Fibroblast of skin of scalp (primary cell): ENCODE measurements at regions not wholly inside any gene's neighbourhood (a gene's known extent, or its start where the extent isn't known, plus 50 kb on each side); places are given as distances from the start of the nearest gene placed in this dataset.

Experiments used
- DNase-seq: peaks from one replicate; pipeline ENCODE4 v3.0.0-alpha.2; 2013

DNA sequence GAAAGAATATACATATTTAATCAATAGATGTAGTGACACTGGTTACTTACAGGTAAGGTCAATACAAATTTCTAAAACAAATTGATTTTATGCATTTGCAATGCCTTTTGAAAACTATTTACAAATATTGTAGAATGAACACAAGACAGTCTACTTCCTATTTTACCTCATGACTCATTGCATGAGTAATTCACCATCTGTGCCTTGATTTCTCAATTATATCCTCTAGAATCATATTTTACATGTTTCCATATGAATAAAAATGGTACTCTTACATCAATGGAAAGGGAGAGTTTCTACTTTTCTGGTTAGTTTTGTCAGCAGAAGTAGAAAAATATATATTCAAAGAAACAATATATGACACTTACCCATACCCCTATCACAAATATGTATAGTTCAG, 203.8 kb upstream of the CDH7 start:
- no peak for DNase-seq

DNA sequence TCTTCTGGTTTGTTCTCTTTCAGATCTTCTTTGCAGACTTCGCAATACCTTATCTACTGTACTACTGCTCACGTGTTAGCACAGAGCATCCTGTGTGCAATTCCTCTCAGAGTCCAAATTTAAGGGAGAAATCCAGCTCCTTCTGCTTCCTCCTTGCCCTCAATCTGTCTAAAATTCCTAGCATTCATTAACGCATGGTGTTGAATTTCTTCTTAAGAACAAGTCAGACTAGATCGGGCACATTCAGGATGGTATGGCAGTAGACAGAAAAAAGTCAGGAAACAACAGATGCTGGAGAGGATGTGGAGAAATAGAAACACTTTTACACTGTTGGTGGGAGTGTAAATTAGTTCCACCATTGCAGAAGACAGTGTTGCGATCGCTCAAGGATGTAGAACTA, 206.1 kb upstream of the CDH7 start:
- no peak for DNase-seq

DNA sequence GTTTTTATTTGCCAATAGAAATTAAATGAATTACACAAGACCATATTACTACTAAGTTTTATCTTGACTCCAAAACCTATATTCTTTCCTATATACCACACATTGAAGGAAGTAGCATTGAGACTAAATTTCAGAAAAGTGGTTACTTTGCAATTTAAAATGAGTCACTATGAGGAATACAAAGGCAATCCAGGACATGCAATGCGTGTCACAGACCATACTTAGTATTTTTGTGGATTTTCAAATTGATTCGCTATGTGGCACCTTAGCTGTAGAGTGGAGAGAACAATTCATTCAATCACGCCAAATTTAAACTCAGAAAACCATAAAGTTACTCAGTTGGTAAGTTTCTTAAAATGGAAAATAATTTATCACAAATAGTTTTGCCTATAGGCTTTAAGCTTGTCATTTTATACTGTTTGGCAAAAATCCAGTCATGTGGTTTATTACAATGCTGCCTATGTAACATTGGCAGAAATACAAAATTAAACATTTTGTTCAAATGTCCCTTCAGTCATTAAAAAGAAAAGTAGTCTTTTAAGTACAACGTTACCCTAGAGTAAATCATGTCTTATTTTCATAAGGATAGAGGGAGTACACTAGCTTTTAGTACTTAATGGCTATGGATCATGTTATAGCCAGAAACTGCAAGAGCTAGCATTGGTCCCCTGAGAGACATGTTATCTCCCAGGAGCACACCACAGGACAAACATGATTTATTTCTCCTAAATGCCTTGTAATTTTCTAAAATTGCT, 222.8 kb upstream of the CDH7 start:
- peak; percentile 3 for DNase-seq

DNA sequence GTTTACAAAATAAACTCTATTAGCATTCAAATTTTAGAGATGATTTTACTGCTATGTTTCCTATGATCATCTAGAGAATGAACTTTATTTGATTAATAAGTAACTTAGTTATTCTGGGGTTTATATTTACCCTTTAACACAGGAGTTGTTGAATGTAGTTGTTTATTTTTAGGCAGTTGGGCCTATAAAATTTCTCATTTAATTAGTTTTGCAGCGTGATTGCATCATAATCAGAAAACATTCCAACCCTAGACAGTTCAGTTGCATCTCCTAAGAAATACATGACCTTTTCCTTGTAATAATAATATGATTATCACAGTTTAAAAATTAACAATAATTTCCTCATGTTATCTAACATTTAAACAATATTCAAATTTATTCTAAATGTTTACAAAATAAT, 224.7 kb upstream of the CDH7 start:
- no peak for DNase-seq

DNA sequence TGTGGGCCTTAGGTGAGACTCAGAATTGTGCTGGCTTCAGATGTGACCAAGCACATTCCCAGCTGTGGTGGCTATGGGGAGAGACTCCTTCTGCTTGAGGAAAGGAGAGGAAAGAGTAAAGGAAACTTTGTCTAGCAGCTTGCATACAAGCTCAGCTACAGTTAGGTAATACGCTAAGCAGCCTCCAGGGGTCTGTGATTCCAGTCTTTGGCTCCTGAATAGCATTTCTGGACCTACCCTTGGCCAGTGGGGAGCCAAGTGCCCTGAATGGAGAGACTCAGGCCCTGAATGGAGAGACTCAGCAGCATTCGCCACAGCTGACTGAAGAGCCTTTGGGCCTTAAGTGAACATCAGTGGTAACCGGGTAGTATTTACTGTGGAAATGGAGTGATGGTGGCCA, 227.4 kb upstream of the CDH7 start:
- DNase-seq: no peak

DNA sequence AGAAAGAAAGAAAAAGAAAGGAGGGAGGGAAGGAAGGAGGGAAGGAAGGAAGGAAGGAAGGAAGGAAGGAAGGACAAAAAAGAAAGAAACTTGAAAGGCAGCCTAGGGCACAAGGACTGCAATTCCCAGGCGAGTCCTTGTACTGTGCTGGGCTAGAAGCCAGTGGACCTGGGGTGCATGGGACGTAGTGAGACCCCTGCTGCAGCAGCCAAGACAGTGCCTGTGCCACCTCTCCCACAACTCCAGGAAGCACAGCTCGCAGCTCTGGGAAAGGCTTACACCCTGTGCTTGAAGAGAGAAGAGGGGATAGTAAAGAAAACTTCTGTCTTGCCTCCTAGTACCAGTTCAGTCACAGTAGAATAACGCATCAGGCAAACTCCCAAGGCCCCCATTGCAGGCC, 227.9 kb upstream of the CDH7 start:
- DNase-seq: no peak

DNA sequence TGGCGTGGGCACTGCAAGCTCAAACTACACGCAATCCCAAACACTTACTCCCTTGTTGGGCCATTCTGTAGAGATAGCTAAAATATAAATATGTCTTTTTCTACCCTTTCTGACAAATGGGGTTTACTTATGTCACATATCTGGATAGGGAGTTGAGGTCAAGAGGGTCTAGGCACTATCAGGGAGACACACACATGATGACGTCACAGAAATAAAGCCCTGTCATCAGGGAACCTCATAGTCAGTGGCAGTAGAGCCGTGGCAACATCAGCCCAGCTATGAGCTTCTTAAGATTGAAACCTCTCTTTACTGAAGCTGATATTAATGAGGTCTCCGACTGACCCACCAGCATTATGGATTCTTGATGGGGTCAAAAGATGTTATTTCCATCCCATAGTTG, 234.6 kb upstream of the CDH7 start:
- DNase-seq: no peak

DNA sequence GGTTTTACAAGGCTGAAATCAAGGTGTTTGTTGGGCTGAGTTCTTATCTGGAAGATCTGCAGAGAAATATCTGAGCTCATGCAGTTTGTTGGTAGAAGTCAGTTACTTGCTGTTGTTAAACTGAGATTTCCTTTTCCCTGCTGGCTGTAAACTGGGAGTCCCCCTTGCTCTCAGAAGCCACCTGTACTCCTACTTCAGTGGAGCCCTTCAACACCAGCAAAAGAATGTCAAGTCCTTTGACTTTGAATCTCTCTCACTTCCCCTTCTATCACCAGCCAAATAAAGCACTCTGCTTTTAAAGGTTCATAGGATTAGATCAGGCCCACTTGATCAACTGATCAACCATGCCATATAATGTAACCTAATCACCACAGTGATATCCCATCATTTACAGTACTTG, 252.2 kb upstream of the CDH7 start:
- DNase-seq: no peak

DNA sequence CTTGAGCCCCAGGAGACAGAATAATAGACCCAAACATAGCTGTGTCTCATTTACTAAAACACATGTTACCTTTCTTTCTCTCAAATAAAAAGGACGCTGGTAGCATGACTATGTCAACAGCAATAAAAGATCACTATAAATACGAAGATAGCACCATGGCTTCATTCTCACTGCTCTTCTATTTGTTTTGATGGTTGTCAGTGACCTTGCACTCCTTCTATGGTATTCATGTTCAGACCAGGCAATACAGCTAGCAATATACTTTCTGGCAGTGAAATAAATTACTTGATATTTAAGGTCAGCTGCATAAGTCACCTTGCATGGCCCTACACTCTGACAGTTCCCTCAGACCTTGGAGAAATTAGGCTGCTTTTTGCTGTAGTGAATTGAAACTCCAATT, 263.2 kb upstream of the CDH7 start:
- no peak for DNase-seq

DNA sequence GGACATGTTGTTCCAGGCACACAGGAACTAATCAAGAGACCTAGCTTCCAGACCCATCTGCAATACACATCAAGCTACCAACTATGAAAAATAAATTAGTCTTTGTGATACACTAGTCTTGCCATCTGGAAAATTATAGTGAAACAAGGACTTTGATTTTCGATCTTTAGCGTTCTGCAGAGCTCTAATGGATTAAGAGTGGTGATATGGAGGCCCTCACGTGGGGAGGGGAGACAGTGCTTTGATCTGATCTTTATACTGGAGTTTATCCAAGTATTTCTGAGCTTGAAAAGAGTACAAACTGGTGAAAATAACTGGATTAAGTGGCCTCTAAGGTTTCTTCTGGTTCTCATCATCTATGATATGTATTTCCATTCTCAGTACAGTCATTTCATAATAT, 273.4 kb upstream of the CDH7 start:
- DNase-seq: no peak

DNA sequence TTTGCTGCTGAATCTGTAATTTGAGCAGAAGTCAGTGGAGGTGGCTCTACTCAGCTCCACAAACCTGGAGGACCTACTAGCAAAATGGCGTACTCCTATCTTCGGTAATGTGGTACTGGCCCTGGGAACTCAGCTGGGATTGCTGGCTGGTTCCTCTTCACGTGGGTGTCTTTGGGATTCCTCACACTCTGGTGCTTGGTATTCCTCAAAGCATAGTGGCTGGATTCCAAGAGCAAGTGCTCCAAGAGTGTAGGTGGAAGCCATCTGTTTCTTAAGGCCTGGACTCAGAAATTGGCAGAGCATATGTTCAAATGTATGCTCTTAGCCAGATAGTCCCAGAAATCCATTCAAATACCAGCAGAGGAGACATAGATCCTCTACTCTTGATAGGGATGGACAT, 281.9 kb upstream of the CDH7 start:
- no peak for DNase-seq

DNA sequence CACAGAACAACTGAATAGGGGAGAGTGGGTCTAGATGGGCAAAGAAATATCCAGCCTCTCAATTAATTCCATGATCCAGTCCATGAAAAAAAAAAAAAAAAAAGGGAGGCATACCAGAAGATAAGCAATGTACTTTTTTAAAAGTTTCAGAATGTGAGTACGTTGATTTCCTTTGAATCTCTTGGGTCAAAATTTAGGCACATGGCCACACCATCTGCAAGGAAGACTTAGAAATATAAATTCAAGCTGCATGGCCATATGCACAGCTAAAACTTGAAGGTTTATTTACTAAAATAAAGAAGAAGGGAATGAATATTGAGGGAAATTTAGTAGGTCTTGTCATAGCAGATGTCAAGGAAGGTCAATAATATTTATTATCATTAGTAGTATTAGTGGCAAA, 286.5 kb upstream of the CDH7 start:
- DNase-seq: no peak

DNA sequence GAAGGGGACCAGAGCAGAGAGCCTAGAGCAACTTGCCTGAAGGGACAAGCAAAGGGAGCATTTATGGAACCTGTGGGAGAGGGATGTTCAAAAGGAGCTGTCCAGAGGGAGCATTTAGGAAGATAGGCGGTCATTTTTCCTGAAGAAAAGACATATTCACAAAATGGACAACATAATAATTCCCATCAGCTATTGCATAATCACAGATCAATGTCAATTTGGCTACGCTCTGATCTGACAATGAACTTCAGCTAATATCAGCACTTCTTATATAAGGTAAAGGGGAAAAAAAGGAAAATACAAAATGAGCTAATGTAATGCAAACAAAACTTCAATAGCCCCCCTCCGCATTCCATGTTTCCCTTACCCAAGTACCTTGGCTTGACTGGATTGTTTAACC, 291.1 kb upstream of the CDH7 start:
- no peak for DNase-seq

DNA sequence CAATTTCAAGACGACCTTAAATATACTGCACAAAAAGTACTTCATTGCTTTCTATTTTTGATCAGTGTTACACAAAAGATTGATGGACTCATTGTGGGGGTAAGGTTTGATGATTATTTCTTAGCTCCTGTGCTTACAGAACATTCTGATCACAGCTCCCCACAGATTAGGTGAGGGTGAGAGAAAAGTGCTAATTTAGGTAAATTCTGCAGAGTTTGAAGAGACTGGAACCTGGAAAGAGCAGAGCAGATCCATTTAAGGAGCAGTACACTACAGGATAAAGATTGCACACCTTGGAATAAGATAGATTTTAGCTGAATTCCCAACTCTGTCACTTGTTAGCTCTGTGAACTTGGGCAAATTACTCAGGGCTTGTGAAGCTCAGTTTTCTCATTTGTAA, 291.9 kb upstream of the CDH7 start:
- DNase-seq: no peak

DNA sequence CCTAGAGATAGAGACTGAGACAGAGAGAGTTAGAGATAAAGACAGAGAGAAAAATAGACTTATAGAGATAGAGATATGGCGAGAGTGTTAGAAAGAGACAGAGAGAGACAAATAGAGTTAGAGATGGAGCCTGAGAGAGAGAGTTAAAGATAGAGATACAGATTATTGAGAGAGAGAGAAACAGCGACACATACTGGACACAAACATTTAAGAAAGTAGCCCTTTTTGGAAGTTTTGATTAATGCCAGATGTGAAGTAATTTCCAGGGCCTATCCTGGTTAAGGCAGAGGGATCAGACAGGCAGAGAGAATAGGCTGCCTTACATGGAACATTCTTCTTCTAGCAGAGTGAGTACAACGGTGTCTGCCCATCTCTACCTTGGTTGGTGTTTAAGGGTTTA, 311.6 kb upstream of the CDH7 start:
- DNase-seq: peak; percentile 51

DNA sequence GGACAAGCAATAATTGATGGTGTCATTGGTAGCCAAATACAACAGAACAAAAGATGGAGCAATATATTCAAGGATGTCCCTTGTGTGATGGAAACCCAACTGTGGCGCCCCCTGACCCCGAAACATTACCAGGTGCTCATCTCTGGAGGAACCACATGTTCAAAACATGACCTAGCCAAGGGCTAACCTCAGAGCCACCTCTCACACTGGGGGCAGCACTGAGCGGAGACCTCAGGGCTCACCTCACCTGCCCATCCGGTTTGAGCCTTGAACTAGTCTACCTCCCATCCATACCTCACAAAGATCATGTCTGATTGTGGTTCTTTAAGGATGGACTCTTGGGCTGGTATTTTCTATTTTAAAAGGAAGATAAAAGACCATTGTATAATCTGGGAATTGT, 314.4 kb upstream of the CDH7 start:
- DNase-seq: no peak

DNA sequence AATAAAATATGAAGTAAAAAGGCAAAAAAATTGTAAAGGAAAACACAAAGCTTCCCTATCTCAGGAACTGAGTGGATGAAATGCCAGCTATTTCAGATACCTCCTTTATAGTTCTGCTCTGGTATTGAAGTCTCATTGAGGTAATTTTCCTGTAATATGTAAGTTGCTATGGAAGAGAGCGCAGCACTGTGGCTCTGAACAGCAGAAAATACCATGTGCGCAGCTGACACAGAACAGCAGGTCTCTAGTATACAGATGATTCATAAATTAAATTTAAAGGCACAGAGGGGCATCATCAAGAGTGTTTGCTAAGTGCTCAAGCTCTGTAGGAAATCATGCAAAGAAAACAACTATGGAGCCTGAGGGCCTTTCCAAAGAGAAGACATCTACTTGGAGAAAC, 315.3 kb upstream of the CDH7 start:
- no peak for DNase-seq

DNA sequence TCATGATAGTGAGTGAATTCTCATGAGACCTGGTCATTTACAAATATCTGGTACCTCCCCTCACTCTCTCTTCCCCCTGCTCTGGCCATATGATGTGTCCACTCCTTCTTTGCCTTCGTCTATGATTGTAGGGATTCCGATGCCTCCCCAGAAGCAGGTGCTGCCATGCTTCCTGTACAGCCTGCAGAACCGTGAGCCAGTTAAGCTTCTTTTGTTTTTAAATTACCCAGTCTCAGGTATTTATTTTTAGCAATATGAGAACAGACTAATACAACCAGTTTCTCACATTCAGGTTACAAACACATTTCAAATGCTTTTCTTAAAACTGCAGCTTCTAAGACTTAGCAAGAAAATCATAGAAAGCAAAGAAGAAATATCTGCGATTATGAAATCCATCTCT, 321.2 kb upstream of the CDH7 start:
- no peak for DNase-seq

DNA sequence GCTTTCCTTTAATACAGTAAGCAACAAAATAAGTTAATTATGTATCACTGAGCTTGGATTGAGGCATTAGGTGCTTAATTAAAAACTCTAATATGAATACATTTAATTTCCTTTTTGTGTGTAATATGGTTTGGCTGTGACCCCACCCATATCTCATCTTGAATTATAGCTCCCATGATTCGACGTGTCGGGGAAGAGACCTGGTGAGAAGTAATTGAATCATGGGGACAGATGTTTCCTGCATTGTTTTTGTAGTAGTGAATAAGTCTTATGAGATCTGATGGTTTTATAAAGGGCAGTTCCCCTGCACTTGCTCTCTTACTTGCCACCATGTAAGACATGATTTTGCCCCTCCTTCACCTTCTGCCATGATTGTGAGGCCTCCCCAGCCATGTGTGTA, 325.4 kb upstream of the CDH7 start:
- no peak for DNase-seq

DNA sequence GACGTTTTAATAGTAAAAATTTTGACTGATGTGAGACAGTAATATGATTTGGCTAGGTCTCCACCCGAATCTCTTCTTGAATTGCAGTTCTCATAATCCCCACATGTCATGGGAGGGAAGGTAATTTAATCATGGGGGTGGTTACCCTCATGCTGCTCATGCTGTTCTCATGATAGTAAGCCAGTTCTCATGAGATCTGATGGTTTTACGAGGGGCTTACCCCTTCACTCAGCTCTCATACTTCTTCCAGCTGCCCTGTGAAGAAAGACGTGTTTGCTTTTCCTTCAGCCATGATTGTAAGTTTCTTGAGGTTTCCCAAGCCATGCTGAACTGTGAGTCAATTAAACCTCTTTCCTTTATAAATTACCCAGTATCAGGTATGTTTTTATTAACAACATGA, 327.0 kb upstream of the CDH7 start:
- DNase-seq: no peak

DNA sequence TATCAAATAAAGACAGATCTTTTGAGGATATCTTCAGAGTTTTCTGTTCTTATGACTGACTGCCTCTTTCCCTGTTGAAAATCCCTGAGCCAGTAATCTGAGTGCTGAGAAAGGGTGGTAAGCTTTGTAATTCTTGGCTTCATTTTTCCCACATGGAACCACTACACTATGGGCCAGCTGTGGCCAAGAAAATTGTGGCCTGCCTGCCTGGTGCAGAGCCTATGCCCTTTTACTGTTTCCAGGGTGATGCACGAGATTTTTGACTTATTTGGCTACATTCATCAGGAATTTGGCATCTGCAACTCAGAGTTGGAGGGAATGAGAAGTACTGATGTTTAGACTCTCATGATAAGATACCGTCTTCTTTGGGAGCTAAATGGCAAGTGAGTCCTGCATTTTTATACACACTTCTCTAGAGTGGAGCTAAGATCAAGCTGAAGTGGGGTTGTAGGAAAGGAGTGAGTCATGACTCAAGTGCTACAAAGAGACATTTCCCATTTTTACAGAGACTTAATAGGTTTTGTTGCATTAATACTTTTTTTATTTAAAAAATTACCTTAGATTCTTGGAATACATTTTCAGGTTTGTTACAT, 328.2 kb upstream of the CDH7 start:
- DNase-seq: no peak

DNA sequence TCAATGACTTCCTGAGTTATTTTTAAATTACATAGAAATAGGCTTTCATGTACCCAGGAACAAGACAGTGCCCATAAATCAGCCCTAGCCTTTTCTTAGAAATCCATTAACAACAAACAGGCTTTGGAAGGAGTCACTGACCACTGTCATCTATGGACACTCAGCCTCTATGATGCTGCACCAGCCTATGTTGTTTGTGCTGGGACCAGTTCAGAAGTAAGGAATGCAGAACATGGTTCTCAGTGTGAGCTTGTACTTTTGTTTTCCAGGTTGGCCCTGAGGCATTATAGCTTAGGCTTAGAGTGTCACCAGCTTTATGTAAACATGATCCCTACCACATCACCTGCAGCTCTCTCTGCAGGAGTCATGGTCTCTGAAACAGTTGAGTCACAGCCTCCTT, 335.7 kb upstream of the CDH7 start:
- no peak for DNase-seq

DNA sequence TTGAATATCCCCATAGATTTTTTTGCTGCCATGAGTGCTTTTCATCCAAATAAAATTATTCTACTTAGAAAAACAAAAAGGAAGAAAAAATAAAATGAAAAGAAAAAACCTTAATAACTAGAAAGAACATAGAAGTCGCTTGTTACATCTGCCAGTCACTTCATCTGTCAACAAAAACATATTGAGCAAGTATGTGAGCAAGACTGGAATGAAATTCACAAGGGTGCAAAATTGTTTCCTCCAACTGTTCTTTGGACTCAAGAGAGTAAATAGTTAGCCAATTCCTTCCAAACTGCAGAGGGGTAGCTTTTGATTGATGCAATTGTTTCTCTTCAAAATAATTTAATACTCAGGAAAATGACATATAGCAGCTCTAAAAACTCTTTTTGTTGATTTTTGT, 336.3 kb upstream of the CDH7 start:
- no peak for DNase-seq

DNA sequence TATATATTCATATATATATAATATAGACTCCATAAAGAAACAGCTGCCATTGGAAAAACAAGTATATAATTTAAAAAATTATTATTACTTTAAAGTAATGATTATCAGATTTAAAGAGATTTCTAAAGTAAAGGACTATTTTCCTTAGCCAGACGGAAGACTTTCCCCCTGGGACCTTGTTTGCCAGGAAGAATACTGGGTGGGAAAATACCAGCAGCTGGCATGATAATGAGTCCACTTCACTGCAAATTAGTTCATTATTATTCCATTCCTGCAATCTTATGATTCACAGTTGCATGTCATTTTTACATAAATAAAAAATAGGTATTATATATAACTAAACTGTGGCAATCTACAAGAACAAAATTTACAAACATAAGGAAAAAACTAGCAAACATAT, 339.8 kb upstream of the CDH7 start:
- no peak for DNase-seq

DNA sequence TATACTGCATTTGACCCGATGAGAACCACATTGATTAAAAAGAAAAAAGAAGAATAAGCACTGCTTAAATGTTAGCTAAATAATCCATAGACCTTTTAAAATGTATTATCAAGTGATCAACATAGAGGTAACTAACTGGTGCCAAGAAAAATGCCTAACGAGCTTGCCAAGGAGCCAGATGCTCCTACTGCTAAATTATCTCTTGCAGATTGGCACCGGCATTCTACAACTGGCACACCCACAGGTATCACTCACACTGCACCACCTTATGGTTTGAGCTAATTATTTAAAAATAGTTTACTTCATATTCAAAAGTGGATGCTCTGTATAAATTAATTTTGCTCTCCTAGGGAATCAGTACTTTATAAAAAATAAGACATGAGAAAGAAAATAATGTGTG, 341.6 kb upstream of the CDH7 start:
- DNase-seq: no peak
